Erythroblast (primary cell): ENCODE measurements at regions not wholly inside any gene's neighbourhood (a gene's known extent, or its start where the extent isn't known, plus 50 kb on each side); places are given as distances from the start of the nearest gene placed in this dataset.

Experiments used
- DNase-seq, 2 experiments: peaks; one replicate each; lab custom pipeline; 2025; lab: John Stamatoyannopoulos, UW
- GATA1 ChIP-seq: IDR thresholded peaks from 2 replicates; pipeline ENCODE4 v1.6.1; 2011; ENCODE audit warnings: low read depth, mild to moderate bottlenecking, control low read depth, low read length, moderate library complexity
- POLR2A ChIP-seq: IDR thresholded peaks from 2 replicates; pipeline ENCODE4 v1.6.1; 2011; ENCODE audit warnings: mild to moderate bottlenecking, low read length

DNA sequence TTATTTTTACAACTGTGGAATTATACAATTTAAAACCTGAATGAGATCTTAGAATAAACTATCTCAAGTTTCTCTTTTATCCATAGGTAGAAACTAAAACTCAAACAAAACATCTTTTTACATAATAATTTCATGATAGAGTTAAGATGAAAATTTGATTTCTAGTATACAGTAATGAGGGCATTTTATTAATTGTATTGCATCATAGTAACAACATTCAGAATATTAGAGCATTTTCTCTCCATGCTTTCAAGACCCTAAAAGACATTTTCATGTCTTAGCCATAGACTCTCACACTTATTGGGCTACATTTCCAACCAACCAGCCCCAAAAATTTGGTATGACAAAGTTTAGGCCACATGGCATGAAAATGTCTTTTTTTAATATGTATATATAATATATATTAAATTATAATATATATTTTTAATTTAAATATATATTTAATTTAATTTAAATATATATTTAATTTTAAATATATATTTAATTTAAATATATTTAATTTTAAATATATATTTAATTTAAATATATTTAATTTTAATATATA lies 195.7 kb upstream of the STEAP1 start:
- TF ChIP-seq GATA1: no peak
- TF ChIP-seq POLR2A: no peak
- no peak for DNase-seq

DNA sequence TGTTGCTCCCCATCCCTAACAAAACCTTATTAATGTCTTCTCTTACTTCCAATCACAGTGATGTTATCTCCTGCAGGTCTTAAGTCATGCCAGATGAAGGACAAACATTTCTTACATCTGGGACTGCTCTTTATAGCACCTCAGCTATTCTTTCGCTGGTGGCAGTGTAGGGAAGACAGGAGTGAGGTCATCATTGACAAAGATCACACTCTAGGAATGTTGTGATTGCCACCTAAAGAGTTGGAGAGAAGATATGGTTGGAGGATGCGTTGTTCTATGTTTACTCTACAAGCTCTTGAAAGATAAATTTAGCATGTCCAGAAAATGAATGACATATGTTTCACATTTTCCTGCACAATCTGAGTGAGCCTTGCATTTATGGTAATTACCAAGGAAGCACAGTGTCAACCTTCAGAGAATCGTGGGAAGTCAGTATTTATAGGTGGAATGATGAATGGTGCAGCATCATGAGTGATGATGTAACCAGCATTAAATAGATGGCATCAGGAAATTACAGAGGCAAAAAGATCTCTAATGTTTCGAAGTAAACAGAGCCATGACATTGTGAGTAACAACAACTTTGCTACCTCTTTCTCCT lies 188.1 kb upstream of the STEAP1 start:
- no peak for TF ChIP-seq GATA1
- no peak for TF ChIP-seq POLR2A
- no peak for DNase-seq

DNA sequence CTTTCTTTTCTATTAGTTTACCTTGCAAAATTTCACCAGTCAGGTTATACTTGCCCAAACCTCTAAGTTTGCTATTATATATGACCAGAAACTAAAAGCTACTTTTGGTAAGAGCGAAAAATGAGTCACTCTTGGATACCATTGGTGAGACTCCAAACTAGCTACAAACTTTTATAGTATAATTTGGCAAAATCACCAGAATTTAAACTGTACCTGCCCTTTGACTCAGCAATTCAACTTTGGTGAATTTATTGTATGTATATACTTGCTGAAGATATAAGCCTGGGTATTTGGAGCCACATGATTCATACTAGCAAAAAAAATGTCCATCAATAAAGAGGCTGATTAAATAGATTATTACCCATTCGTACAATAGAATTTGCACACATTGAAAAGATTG lies 178.7 kb upstream of the STEAP1 start:
- TF ChIP-seq POLR2A (no peak), GATA1 (no peak)
- no peak for DNase-seq

DNA sequence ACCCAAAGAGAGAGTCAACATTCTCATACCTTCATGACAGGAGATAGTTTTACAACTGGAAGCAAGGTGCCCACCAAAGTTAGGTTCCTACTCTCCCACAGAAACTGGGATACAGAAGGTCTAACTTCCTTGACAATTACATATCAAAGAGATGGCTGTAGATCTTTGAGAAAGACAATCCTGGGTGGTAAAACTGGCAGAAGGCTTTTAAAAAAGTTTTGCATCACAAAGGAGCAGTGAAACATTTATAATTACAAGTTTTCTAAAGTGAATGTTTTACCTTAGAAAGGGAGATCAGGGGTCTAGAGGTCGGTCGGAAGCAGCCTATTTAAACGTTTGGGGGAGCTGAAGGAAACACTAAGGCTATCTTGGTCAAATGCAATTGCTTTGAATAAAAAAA lies 166.6 kb upstream of the STEAP1 start:
- DNase-seq: no peak
- no peak for TF ChIP-seq GATA1
- TF ChIP-seq POLR2A: no peak

DNA sequence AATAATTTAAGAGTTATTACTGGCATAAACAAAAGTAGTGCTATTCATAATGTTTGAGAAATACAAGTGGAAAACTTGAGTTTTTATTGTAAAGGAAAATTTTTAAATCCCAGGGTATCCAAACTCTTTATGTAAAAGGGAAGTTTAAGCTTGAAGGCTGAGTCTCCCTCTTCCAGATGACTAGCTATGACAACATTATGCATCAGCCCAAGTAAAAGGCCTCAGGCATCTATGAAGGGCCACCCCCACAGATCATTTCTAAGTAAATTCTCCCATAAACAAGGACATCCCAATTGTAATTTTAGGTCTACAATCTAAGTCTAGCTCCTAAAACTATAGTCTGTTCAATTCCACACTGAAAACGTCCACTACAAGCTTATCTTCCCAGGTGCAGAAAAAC lies 166.2 kb upstream of the STEAP1 start:
- TF ChIP-seq POLR2A (no peak), GATA1 (no peak)
- no peak for DNase-seq

DNA sequence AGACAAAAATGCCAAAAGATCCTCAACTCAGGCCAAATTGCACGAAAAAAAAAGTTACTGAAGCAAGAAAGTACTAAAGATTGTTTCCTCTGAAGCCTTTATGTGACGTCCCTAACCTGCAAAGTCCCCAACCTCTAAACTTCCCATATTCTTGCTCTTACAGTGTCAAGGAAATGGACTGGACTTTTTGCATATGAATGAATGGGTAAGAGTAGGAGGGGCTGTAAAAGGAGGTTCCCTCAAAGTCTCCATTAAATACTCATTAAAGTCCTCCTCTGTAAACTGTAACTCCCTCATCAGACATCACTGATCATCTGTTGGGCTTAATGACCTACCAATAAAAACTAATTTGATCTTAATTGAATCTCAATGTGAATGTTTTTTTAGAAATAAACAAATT lies 164.8 kb upstream of the STEAP1 start:
- DNase-seq: no peak
- no peak for TF ChIP-seq POLR2A
- no peak for TF ChIP-seq GATA1

DNA sequence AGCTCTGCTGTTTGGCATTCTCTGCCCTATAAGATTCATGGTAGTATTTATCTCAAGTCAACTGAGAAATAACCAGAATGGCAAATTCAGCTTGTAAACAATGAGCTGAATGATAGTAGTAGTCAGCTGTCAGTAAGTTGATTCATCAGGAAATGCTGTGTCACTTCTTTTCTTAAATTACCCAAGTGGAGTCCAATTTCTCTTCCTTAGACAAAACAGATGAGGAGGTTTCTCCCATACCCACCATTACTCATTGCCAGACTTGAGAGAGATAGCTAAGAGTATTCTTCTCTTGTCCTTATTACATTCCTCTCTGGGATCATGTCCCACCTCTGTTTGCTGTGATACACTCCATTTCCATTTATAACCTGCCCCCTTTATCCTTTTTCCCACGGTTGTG lies 159.8 kb upstream of the STEAP1 start:
- TF ChIP-seq POLR2A (no peak), GATA1 (no peak)
- DNase-seq: no peak

DNA sequence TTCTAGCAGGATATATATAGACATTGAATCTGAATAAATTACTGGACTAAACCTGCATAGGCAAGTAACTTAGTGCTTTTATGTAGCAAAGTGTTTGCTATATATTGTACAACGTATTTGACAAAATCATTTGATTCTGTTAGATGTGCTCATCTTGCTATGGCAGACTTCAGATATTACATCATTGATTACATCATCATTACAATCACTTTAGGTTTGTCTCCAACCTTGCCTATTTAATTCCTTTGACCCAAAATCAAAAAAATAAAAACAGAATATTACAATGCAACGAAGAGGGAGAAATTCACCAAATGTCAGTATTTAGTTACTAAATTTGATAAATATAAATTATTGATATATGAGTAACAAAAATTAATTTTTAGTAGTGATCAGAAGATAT lies 155.7 kb upstream of the STEAP1 start:
- no peak for DNase-seq
- TF ChIP-seq GATA1: no peak
- no peak for TF ChIP-seq POLR2A

DNA sequence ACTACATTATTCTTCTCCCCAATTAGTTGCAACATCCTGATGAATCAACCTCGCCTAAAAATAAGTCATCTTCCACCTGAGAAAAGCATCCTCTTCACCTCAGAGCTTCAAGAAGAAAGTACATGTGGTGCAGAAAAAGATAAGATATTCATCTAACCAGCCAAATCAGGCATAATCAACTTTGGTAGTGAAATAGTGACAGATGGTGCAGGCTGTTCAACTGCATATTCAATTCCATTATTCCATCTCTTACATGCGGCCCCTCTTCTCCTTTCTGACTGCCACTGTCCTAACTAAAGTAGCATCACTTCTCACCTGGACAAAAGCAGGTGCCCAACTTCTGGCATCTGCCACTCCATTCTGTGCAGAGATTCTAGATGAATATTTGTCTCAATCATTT lies 148.4 kb upstream of the STEAP1 start:
- no peak for TF ChIP-seq GATA1
- TF ChIP-seq POLR2A: no peak
- DNase-seq: no peak

DNA sequence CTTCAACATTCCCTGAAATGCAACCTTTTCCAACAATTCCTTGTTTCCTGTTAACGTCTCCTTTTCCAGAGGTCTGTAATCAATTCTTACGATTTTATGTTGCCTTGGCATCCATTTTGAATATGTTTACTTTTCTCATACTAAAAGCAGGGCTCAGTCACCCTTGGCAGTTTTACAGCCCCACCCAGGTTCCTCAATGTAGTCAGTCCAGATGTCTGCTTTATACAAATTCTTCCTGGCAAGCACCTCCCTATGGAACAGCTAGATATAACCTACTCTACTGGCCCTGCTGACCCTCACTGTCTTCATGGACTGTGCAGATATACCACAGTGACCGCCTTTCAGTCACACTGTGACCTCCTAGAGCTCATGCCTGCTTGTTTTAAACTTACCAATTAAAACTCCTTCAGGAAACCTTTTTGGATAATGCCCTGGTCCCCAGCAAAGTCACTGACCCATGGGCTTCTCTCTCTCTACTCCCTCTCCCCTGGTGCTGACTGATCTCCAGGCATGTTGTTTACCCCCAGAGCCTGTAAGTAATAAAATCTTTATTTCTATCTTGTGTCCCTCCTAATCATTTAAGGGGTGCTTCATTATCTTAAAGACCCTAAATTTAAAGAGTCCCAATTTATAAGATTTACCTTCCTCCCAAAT lies 147.1 kb upstream of the STEAP1 start:
- DNase-seq: no peak
- no peak for TF ChIP-seq POLR2A
- TF ChIP-seq GATA1: no peak

DNA sequence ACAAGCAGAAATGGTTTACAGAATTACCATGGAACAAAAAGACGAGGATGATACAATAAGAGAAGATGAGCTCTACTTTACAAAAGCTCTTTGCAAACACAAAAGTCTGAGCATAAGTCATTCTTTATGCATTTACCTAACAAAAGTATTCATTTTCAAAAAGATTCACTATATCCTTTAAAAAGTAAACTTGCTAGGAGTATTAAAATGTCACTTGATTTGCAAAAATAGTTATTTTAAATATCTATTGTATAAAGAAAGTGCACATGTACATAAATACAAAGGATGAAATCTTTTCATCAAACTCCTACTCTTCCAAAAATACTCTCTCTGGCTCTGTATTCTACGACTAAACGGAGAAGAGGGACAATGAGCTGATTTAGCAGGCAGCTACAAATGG lies 146.4 kb upstream of the STEAP1 start:
- TF ChIP-seq GATA1 (no peak), POLR2A (no peak)
- DNase-seq: no peak

DNA sequence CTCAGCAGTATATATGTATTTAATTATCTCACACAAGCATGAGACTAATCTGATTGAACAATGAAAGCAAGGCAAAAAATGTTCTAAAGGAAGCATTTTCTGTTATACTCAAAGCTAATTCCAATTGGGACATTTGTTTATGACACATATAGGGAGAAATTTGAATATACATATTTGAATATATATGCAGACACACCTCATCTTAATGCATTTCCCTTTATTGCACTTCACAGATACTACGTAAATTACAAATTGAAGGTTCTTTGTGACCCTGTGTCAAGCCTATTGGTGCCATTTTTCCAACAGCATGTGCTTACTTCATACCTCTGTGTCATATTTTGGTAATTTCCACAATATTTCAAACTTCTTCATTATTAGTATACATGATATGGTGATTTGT lies 132.1 kb upstream of the STEAP1 start:
- no peak for TF ChIP-seq POLR2A
- no peak for TF ChIP-seq GATA1
- no peak for DNase-seq

DNA sequence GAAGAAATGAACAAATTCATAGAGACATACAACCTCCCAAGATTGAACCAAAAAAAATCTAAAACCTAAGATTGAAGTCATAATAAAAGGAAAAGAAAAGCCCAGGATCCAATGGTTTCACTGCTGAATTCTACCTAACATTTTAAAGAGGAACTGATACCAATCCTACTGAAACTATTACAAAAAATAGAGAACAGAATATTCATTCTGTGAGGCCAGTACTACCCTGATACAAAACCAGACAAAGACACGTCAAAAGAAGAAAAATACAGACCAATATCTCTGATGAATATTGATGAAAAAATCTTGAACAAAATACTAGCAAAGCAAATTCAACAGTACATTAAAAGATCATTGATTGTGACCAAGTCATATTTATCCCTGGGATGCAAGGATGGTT lies 128.5 kb upstream of the STEAP1 start:
- DNase-seq: no peak
- TF ChIP-seq GATA1 (no peak), POLR2A (no peak)

DNA sequence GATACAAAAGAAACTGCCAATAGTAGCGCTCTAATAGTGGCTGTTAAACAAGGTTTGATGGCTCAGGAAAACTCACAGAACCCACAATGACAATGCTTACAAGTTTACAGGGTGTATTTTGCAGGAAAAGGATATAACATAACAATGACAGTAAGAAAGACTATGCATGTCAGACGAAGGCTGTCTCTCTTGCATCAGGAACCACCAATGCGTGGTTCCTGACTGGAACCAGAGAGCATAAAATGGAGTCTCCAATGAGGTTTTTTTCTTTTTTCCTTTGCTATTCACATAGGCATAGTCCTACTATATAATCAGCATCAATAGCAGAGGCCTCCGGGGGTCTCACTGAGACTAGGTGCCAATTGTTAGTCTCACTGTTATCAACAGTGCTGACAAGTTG lies 120.4 kb upstream of the STEAP1 start:
- TF ChIP-seq POLR2A: no peak
- no peak for TF ChIP-seq GATA1
- DNase-seq: no peak

DNA sequence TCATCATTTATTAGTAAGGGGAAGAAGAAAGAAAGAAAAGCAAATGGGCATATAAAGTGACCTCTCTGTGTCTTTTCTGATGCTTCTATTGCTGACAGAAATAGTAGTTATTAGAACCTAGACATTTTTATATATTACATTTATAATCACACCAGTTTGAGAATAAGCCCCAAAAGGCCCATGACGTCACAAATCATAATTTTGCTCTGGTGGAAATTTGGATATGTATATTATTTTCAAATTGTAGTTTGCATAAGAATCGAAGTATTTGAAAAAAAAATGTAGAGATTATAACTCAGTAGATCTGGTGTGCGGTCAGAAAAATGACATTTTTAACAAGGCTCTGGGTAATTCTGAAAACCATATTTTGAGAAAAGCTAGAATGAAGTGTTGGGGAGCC lies 101.2 kb upstream of the STEAP1 start:
- no peak for DNase-seq

More for the DNA sequence above, 101.2 kb upstream of the STEAP1 start:
- no peak for TF ChIP-seq POLR2A
- no peak for TF ChIP-seq GATA1
